Prostate gland (tissue), 2 donors: ENCODE measurements at regions not wholly inside any gene's neighbourhood (a gene's known extent, or its start where the extent isn't known, plus 50 kb on each side); places are given as distances from the start of the nearest gene placed in this dataset.
"Not testable (repeated sequence)": the region's sequence is repeated elsewhere in the genome, so short reads cannot be mapped to it uniquely, and the experiment has no call there.

Experiments
- DNase-seq: peaks from one replicate; pipeline ENCODE4 v3.0.0-alpha.2; 2019; ENCODE audit warnings: low spot score
- H3K27ac ChIP-seq, 2 donors: fragments of 200-600 bp; sonication (generic); 2 replicates each; pipeline ENCODE4 v1.5.1; 2017 to 2019
- H3K27me3 ChIP-seq: fragments of 200-600 bp; sonication (generic); replicated peaks from 2 replicates; pipeline ENCODE4 v1.5.1; 2019; ENCODE audit not compliant: insufficient read depth
- H3K36me3 ChIP-seq, 2 donors: fragments of 200-600 bp; sonication (generic); 1 replicate in 1 of 2; 2 replicates in 1 of 2; pipeline versions ENCODE4 v1.5.1 to v1.8.1; 2017 to 2019
- H3K4me1 ChIP-seq: fragments of 200-600 bp; sonication (generic); replicated peaks from 2 replicates; pipeline ENCODE4 v1.5.1; 2019
- H3K4me3 ChIP-seq, 2 donors: fragments of 200-600 bp; sonication (generic); 2 replicates each; pipeline ENCODE4 v1.5.1; 2017 to 2019
- H3K9me3 ChIP-seq: fragments of 200-600 bp; sonication (generic); 2 replicates; pipeline ENCODE4 v1.5.1; 2017
- POLR2A ChIP-seq: fragments of 450-650 bp; IDR thresholded peaks from one replicate; pipeline ENCODE4 v1.6.1; 2016; ENCODE audit warnings: antibody characterized with exemption, mild to moderate bottlenecking
- POLR2AphosphoS5 ChIP-seq: sonication (generic); formaldehyde crosslinking; IDR thresholded peaks from one replicate; pipeline ENCODE4 v1.6.1; 2017; ENCODE audit warnings: antibody characterized with exemption
- WGBS: methylation state at CpG from one replicate; pipeline ENCODE4 v1.1.5; 2018; 5-methylcytosine and 5-hydroxymethylcytosine counted together
- intact Hi-C: fragments of 100-400 bp; cut with DNase I; formaldehyde crosslinking; loops from one replicate; pipeline ENCODE4 v1.14.2; 2022
- TF ChIP-seq, protein P1 (sequence below), 4 experiments: fragments of 200-600 bp in 2 of 4; fragments of 450-650 bp in 2 of 4; sonication (generic) in 2 of 4; IDR thresholded peaks; 1 replicate in 3 of 4; 2 replicates in 1 of 4; pipeline ENCODE4 v1.5.1; 2016 to 2019; ENCODE audit warnings: antibody characterized with exemption in 4 of 4, mild to moderate bottlenecking in 2 of 4, moderate library complexity in 2 of 4

DNA sequence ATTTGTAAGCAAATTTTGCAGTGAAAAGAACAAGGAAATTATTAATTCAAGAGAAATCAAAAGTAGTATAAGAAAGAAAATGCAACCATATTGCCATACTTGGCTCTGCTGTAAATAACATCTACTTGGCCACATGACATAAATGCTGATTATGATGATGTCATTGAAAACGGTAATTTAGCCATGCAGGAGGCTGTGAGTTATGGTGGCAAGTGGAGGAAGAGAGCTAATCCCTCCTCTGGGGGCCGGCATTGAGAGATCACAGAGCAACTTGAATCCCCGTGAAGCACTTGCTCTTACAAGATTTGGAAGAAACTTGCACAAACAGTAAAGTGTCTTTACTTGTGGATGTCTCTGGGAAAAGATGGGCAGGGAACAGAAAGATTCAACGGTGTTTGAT is 456.6 kb downstream of the PREX1 start:
- H3K4me3 ChIP-seq: no peak overlapping the region
- H3K9me3 ChIP-seq: no peaks in the 10 kb centered on the region
- no peaks in the 10 kb centered on the region for H3K4me1 ChIP-seq
- 92% methylated on average over 4 of the region's 4 CpGs for whole genome bisulfite sequencing
- no peak for DNase-seq
- intact Hi-C loops: loop anchor here (10.0 kb wide), 1 partner anchor 696 kb away; no protein-coding TSS in a partner anchor
- H3K36me3 ChIP-seq: no peaks in the 10 kb centered on the region
- no peaks in the 10 kb centered on the region for H3K27me3 ChIP-seq
- no peak overlapping the region for H3K27ac ChIP-seq
- TF ChIP-seq, protein P1, sequence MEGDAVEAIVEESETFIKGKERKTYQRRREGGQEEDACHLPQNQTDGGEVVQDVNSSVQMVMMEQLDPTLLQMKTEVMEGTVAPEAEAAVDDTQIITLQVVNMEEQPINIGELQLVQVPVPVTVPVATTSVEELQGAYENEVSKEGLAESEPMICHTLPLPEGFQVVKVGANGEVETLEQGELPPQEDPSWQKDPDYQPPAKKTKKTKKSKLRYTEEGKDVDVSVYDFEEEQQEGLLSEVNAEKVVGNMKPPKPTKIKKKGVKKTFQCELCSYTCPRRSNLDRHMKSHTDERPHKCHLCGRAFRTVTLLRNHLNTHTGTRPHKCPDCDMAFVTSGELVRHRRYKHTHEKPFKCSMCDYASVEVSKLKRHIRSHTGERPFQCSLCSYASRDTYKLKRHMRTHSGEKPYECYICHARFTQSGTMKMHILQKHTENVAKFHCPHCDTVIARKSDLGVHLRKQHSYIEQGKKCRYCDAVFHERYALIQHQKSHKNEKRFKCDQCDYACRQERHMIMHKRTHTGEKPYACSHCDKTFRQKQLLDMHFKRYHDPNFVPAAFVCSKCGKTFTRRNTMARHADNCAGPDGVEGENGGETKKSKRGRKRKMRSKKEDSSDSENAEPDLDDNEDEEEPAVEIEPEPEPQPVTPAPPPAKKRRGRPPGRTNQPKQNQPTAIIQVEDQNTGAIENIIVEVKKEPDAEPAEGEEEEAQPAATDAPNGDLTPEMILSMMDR (IDR thresholded peaks at IDR 0.05): no peak
- TF ChIP-seq POLR2A (no peak), POLR2AphosphoS5 (no peak)

DNA sequence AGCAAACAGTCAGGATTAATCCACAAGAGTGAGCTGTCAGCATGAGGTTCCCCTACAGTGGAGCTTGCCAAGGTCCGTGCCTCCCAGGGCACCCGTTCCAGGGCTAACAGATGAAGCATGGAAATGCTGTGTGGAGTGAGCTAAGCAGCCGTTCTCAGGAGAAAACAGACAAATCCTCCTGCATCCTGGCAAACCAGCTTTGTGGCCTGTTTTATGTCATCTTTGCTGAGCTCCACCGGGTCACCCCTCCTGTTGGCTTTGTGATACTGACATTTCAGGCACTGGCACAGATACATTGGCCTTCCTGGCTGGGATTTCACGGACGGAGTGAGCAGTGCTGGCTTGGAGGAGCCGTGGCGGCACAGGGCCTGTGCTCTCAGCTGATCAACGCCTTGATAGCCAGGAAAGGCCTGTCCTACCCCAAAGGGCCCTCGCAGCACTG is 459.2 kb downstream of the PREX1 start:
- 24% methylated on average over 10 of the region's 10 CpGs for WGBS
- H3K27ac ChIP-seq: peak overlapping the region in 1 of 2 donors; percentile 28
- H3K4me3 ChIP-seq, intact Hi-C loops, H3K27me3 ChIP-seq, H3K4me1 ChIP-seq, H3K9me3 ChIP-seq, DNase-seq, H3K36me3 ChIP-seq: not testable (repeated sequence)

DNA sequence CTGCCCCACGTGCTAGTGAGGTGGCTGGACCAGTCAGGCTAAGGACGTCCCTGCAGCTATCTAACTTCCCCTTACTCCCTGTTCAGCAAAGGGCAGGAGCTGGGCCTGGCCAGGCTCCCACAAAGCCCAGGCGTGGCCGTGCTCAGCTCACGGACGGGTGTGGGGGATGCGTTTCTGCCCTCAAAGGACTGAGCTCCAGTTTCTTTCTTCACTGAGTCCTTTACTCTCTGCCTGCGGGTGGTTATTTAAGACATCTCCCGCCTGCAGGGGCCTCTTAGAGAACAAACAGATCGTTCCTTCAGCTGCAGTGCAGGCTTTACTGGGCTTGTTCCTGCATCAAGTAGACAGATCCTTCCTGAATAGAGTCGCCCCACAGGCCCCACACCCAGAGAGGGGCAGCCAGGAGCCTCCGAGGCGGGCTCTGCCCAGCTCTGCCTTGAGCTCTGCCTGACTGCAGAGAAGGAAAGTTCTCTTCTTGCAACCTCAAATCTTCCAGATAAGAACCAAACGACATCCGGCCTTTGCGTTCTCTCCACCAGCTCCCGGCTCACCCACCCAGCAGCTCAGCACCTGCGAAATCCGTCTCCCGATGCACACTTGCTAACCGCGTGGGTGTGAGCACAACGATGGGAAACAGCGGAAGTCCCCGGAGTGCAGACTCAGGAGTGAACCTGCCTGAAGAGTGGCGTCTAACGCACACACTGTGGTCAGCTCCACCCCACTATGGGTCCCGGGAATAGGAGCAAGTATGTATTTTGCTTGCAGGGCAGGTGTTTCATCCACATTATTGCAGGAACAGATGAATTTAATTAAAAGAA is 460.0 kb downstream of the PREX1 start:
- DNase-seq, H3K27me3 ChIP-seq, H3K9me3 ChIP-seq, H3K36me3 ChIP-seq, H3K27ac ChIP-seq, H3K4me1 ChIP-seq, intact Hi-C loops, H3K4me3 ChIP-seq: not testable (repeated sequence)
- WGBS: 10% methylated on average over 16 of the region's 28 CpGs

DNA sequence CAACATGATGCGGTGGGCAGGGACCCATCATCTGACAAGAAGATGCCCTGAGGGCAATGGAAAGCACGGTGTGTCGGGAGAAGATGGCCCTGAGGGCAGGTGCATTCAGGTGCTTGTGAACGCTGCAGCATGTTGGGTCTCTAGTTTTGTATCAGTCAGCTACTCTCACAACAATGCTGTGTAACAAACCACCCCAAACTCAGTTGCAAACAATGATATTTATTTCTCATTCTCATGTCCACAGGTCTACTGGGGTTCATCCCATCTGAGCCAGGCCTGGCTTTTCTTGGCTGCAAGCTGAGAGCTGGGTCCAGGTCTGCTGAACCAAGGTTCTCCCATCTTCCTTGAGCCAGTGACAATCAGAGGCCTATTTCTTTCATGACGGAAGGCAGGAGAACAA is 461.6 kb downstream of the PREX1 start:
- DNase-seq: no peak
- Histone ChIP-seq H3K27ac (no peak overlapping the region), H3K36me3 (no peaks in the 10 kb centered on the region), H3K27me3 (no peaks in the 10 kb centered on the region), H3K9me3 (no peaks in the 10 kb centered on the region), H3K4me3 (no peak overlapping the region), H3K4me1 (no peaks in the 10 kb centered on the region)
- WGBS: 95% methylated on average over 5 of the region's 5 CpGs
- intact Hi-C loops: no loop called here
- TF ChIP-seq, protein P1 (IDR thresholded peaks at IDR 0.05): no peak
- no peak for TF ChIP-seq POLR2A
- TF ChIP-seq POLR2AphosphoS5: no peak

DNA sequence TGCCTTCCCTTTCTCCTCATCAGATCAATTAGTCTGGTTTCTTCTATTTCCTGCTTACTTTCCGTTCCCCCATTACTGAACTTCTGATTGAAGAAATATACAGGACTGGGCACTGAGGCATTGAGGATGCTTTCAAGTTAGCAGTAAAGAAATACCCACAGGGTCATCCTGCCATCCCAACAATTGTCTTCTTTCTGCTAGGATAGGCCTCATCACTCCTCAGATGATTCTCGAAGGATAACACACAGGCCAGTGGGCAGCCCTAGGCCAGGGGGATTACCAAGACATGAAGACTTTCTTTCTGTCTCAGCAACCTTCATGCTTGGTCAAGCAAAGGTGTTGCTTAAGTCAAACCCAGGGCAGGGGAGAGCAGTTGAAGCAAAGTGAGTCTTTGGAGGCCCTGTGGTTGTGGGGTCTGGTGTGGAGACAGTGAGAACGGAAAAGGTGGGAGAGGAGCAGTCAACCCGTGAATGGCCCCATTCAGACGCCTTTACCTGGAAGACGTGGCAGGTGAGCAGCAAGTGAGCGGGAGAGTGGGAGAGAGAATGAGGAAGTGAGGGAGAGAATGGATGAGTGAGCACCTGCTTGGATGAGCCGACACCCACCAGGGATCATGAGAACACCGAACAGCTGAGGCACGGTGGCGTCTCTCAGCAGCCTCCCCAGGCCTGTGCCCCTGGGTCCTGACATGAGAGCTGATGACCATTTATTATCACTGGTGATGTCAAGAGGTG is 462.9 kb downstream of the PREX1 start:
- Histone ChIP-seq H3K4me3 (no peak overlapping the region), H3K27me3 (no peaks in the 10 kb centered on the region), H3K27ac (no peak overlapping the region), H3K36me3 (no peaks in the 10 kb centered on the region), H3K9me3 (no peaks in the 10 kb centered on the region), H3K4me1 (no peaks in the 10 kb centered on the region)
- intact Hi-C loops: no loop called here
- TF ChIP-seq, protein P1 (IDR thresholded peaks at IDR 0.05): no peak
- TF ChIP-seq POLR2A (no peak), POLR2AphosphoS5 (no peak)
- 94% methylated on average over 11 of the region's 11 CpGs for WGBS
- DNase-seq: no peak
